ENCODE measurements at regions not wholly inside any gene's neighbourhood (a gene's known extent, or its start where the extent isn't known, plus 50 kb on each side); places are given as distances from the start of the nearest gene placed in this dataset.

DNA sequence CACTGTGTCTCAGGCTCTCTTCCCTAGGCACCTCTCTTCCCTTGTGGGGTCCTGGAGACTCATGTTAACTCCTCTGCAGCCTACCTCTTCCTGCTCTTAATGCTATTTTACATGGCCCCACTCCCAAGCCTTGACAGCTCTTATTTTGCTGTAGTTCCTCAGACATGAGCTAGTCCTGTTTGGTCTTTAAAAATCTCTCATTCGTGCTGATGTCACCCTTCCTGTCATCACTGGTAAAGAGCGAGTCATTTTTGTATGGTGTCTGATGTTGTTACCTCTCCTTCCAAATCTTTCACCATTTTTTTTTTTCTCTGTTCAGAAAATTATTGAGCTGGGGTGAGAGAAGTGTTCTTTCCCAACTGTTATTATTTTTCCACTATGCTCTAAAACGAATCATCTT, 84.8 kb upstream of the ZBED5 start:
- TF ChIP-seq CTCF (IDR thresholded peaks at IDR 0.05; ENCODE audit: extremely low read depth in 1 of 2, insufficient read depth in 1 of 2, low read depth in 1 of 2, low read length in 2 of 2) = no peak
- TF ChIP-seq POLR2A (IDR thresholded peaks at IDR 0.05; ENCODE audit: low read depth, low read length) = no peak
- no peak for TF ChIP-seq MAX (IDR thresholded peaks at IDR 0.05; ENCODE audit: insufficient read depth, insufficient read length)
- no peak for TF ChIP-seq EZH2 (IDR thresholded peaks at IDR 0.05; ENCODE audit: borderline replicate concordance, low read depth, low read length, severe bottlenecking)
- TF ChIP-seq POLR2AphosphoS5 (IDR thresholded peaks at IDR 0.05; ENCODE audit: insufficient read depth, low read depth, low read length) = no peak
- TF ChIP-seq JUN (IDR thresholded peaks at IDR 0.05; ENCODE audit: borderline replicate concordance, insufficient read depth, insufficient read length, low read depth) = no peak
- TF ChIP-seq FOS (IDR thresholded peaks at IDR 0.05; ENCODE audit: borderline replicate concordance, insufficient read depth, low read length) = no peak
- no peak for TF ChIP-seq MYC (IDR thresholded peaks at IDR 0.05; ENCODE audit: low read depth, low read length)
- TF ChIP-seq GATA2 (IDR thresholded peaks at IDR 0.05; ENCODE audit: insufficient read depth, insufficient read length, low read depth, low read length) = no peak
